ENCODE measurements at regions not wholly inside any gene's neighbourhood (a gene's known extent, or its start where the extent isn't known, plus 50 kb on each side); places are given as distances from the start of the nearest gene placed in this dataset.

DNA sequence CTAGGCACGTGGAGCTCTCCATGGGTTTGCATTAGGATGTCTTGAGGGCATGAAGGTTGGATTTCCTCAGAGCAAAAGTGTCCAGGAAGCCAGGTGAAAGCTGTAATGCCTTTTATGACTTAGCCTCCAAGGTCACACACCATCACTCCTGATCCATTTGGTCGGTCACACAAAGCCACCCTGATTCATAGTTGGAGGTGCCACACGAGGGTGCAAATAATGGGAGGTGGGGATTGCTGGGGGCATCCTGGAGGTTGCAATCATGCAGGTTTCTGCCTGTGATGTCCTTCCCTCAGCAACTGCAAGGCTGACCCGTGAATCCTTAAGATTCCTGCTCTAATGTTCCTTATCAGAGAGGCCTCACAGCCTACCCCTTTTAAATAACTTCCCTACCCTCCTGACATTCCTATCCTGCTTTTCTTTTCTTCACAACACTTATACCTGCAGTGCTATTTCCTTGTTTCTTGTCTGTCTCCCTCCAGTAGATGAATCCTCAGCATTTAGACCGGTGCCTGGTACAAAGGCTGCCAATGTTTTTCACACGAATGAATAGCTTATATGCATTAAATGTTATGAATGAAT, 97.1 kb downstream of the LIPG start:
- H3K9me3 ChIP-seq (replicated peaks; ENCODE audit: control insufficient read depth, insufficient read depth, low read length), result no peaks in the 10 kb centered on the region
- H3K9ac ChIP-seq (ENCODE audit: control insufficient read depth, insufficient read depth, low read length), result no peak overlapping the region
- no TSS peak for BruUV-seq (replicated peaks)
- DNase-seq (ENCODE audit: low read depth, low spot score) (no peak), FAIRE-seq (no peak), ATAC-seq (no peak)
- no peaks in the 10 kb centered on the region for H3K79me2 ChIP-seq (ENCODE audit: control insufficient read depth, insufficient read depth, low read length)
- SMC1A ChIA-PET (ENCODE audit: uncharacterized antibody, unreplicated experiment), result no interaction called here
- H3K4me1 ChIP-seq (ENCODE audit: control insufficient read depth, insufficient read depth, low read length), result no peaks in the 10 kb centered on the region
- H3K27ac ChIP-seq (ENCODE audit: control insufficient read depth, insufficient read depth), result no peak overlapping the region
- WGBS (ENCODE audit: insufficient coverage, insufficient replicate concordance, low lambda C conversion rate, missing lambda C conversion rate), result 9% methylated on average over 6 of the region's 6 CpGs
- no peak overlapping the region for H2AFZ ChIP-seq (ENCODE audit: control insufficient read depth, low read depth, low read length)
- peaks cover 1 to 3% of the 10 kb centered on the region in 2 experiments; a peak in 1 of 4 replicates for H3K27me3 ChIP-seq (replicated peaks in 1 of 2; ENCODE audit: control insufficient read depth in 2 of 2, insufficient read depth in 2 of 2, low read length in 1 of 2)
- no peak overlapping the region for H3K4me2 ChIP-seq (ENCODE audit: control insufficient read depth, insufficient read depth)
- intact Hi-C loops (cut with micrococcal nuclease; ENCODE audit: unreplicated experiment) (no loop called here), in situ Hi-C loops (cut with MboI) (no loop called here)
- RAD21 ChIA-PET (ENCODE audit: unreplicated experiment), result no interaction called here
- POLR2A ChIA-PET, result no interaction called here
- no peaks in the 10 kb centered on the region for H4K20me1 ChIP-seq (ENCODE audit: control insufficient read depth, insufficient read depth)
- no peak for TF ChIP-seq RBBP5 (conservative IDR thresholded peaks at IDR 0.05)
- TF ChIP-seq, protein P1, sequence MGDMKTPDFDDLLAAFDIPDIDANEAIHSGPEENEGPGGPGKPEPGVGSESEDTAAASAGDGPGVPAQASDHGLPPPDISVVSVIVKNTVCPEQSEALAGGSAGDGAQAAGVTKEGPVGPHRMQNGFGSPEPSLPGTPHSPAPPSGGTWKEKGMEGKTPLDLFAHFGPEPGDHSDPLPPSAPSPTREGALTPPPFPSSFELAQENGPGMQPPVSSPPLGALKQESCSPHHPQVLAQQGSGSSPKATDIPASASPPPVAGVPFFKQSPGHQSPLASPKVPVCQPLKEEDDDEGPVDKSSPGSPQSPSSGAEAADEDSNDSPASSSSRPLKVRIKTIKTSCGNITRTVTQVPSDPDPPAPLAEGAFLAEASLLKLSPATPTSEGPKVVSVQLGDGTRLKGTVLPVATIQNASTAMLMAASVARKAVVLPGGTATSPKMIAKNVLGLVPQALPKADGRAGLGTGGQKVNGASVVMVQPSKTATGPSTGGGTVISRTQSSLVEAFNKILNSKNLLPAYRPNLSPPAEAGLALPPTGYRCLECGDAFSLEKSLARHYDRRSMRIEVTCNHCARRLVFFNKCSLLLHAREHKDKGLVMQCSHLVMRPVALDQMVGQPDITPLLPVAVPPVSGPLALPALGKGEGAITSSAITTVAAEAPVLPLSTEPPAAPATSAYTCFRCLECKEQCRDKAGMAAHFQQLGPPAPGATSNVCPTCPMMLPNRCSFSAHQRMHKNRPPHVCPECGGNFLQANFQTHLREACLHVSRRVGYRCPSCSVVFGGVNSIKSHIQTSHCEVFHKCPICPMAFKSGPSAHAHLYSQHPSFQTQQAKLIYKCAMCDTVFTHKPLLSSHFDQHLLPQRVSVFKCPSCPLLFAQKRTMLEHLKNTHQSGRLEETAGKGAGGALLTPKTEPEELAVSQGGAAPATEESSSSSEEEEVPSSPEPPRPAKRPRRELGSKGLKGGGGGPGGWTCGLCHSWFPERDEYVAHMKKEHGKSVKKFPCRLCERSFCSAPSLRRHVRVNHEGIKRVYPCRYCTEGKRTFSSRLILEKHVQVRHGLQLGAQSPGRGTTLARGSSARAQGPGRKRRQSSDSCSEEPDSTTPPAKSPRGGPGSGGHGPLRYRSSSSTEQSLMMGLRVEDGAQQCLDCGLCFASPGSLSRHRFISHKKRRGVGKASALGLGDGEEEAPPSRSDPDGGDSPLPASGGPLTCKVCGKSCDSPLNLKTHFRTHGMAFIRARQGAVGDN (IDR thresholded peaks at IDR 0.05), result no peak
- TF ChIP-seq TCF12 (IDR thresholded peaks at IDR 0.05; ENCODE audit: low read depth, low read length), result no peak
- no peak for TF ChIP-seq EP300 (IDR thresholded peaks at IDR 0.05; ENCODE audit: borderline replicate concordance in 1 of 2, control insufficient read depth in 1 of 2, low read depth in 2 of 2, low read length in 2 of 2)
- no peak for TF ChIP-seq ZNF274 (IDR thresholded peaks at IDR 0.05; ENCODE audit: insufficient read depth, insufficient read length)
- no peak for TF ChIP-seq NFYB (IDR thresholded peaks at IDR 0.05; ENCODE audit: insufficient read depth, low read depth, low read length)
- no peak for TF ChIP-seq YY1 (IDR thresholded peaks at IDR 0.05; ENCODE audit: low read depth, low read length)
- TF ChIP-seq CHD4 (IDR thresholded peaks at IDR 0.05), result no peak
- H3K4me3 ChIP-seq, result no peak overlapping the region
- CTCF ChIA-PET, result interaction anchor here (0.7 kb wide), 1 partner anchor 70 kb away, joined by 3 read pairs; no protein-coding TSS in a partner anchor
- no peaks in the 10 kb centered on the region for H3K36me3 ChIP-seq (ENCODE audit: control insufficient read depth in 2 of 2, insufficient read depth in 2 of 2, low read length in 1 of 2)

All from GM12878 (cell line).